ENCODE measurements at regions not wholly inside any gene's neighbourhood (a gene's known extent, or its start where the extent isn't known, plus 50 kb on each side); places are given as distances from the start of the nearest gene placed in this dataset.

- Histone ChIP-seq H3K4me3 (replicated peaks; ENCODE audit: insufficient read depth, low read length) (no peak overlapping the region), H3K27me3 (ENCODE audit: insufficient read depth, poor library complexity, severe bottlenecking) (no peaks in the 10 kb centered on the region), H3K27ac (replicated peaks) (no peak overlapping the region)
- DNase-seq (ENCODE audit: low read depth in 1 of 2, low spot score in 1 of 2), result no peak
- TF ChIP-seq GABPA (IDR thresholded peaks at IDR 0.05; ENCODE audit: low read depth), result no peak
- no peak for TF ChIP-seq POLR2AphosphoS5 (IDR thresholded peaks at IDR 0.05; ENCODE audit: low read depth)
- TF ChIP-seq CTCF (IDR thresholded peaks at IDR 0.05; ENCODE audit: insufficient read depth, low read length), result no peak
- no peak for TF ChIP-seq REST (IDR thresholded peaks at IDR 0.05; ENCODE audit: insufficient replicate concordance, low read depth)
- TF ChIP-seq SPI1 (IDR thresholded peaks at IDR 0.05; ENCODE audit: borderline replicate concordance, low read depth), result no peak
Measured at GRCh38 chr15:96049766-96050165, 280.7 kb upstream of the NR2F2 start.

GRCh38 chr15:96051598-96051997 lies 278.9 kb upstream of the NR2F2 start:
- Histone ChIP-seq H3K27ac (replicated peaks) (no peak overlapping the region), H3K27me3 (ENCODE audit: insufficient read depth, poor library complexity, severe bottlenecking) (no peaks in the 10 kb centered on the region), H3K4me3 (replicated peaks; ENCODE audit: insufficient read depth, low read length) (no peak overlapping the region)
- no peak for DNase-seq (ENCODE audit: low read depth in 1 of 2, low spot score in 1 of 2)
- TF ChIP-seq REST (IDR thresholded peaks at IDR 0.05; ENCODE audit: insufficient replicate concordance, low read depth), result no peak
- no peak for TF ChIP-seq POLR2AphosphoS5 (IDR thresholded peaks at IDR 0.05; ENCODE audit: low read depth)
- TF ChIP-seq CTCF (IDR thresholded peaks at IDR 0.05; ENCODE audit: insufficient read depth, low read length), result no peak
- TF ChIP-seq GABPA (IDR thresholded peaks at IDR 0.05; ENCODE audit: low read depth), result no peak
- no peak for TF ChIP-seq SPI1 (IDR thresholded peaks at IDR 0.05; ENCODE audit: borderline replicate concordance, low read depth)

- H3K27me3 ChIP-seq (ENCODE audit: insufficient read depth, poor library complexity, severe bottlenecking), result no peaks in the 10 kb centered on the region
- DNase-seq (ENCODE audit: low read depth in 1 of 2, low spot score in 1 of 2), result no peak
- no peak overlapping the region for H3K4me3 ChIP-seq (replicated peaks; ENCODE audit: insufficient read depth, low read length)
- H3K27ac ChIP-seq (replicated peaks), result no peak overlapping the region
- TF ChIP-seq POLR2AphosphoS5 (IDR thresholded peaks at IDR 0.05; ENCODE audit: low read depth), result no peak
- TF ChIP-seq SPI1 (IDR thresholded peaks at IDR 0.05; ENCODE audit: borderline replicate concordance, low read depth), result no peak
- no peak for TF ChIP-seq GABPA (IDR thresholded peaks at IDR 0.05; ENCODE audit: low read depth)
- no peak for TF ChIP-seq CTCF (IDR thresholded peaks at IDR 0.05; ENCODE audit: insufficient read depth, low read length)
- TF ChIP-seq REST (IDR thresholded peaks at IDR 0.05; ENCODE audit: insufficient replicate concordance, low read depth), result no peak
Measured at GRCh38 chr15:96052154-96052553, 278.3 kb upstream of the NR2F2 start.
